Retinal pigment epithelial cell (primary cell): ENCODE measurements at regions not wholly inside any gene's neighbourhood (a gene's known extent, or its start where the extent isn't known, plus 50 kb on each side); places are given as distances from the start of the nearest gene placed in this dataset.
"Not testable (repeated sequence)": the region's sequence is repeated elsewhere in the genome, so short reads cannot be mapped to it uniquely, and the experiment has no call there.

Source experiments
- DNase-seq: peaks from one replicate; pipeline ENCODE4 v3.0.0-alpha.2; 2010; ENCODE audit warnings: low read depth
- H3K4me3 ChIP-seq: 2 replicates; pipeline ENCODE4 v1.5.1; 2011; ENCODE audit warnings: mild to moderate bottlenecking, low read length, control low read depth, moderate library complexity
- CTCF ChIP-seq: conservative IDR thresholded peaks from 2 replicates; pipeline ENCODE4 v1.5.1; 2011; ENCODE audit warnings: low read depth, low read length, control low read depth, inconsistent platforms

- peak overlapping the region; percentile 23 for H3K4me3 ChIP-seq
- peak; percentile 83 for TF ChIP-seq CTCF
- DNase-seq: peak; percentile 34
Observed at GRCh38 chr5:1644810-1645571, 121.2 kb upstream of the LPCAT1 start.

GRCh38 chr5:1644393-1644809 lies 120.6 kb upstream of the LPCAT1 start:
- not testable (repeated sequence) for H3K4me3 ChIP-seq, DNase-seq

GRCh38 chr5:1643651-1644392 lies 120.1 kb upstream of the LPCAT1 start:
- H3K4me3 ChIP-seq: no peak overlapping the region
- TF ChIP-seq CTCF: no peak
- no peak for DNase-seq

GRCh38 chr5:1642621-1643061 lies 118.9 kb upstream of the LPCAT1 start:
- no peak for DNase-seq

GRCh38 chr5:1642221-1642620 lies 118.5 kb upstream of the LPCAT1 start:
- DNase-seq: no peak
- no peak for TF ChIP-seq CTCF
- H3K4me3 ChIP-seq: no peak overlapping the region

More at GRCh38 chr5:1642621-1643061, 118.9 kb upstream of the LPCAT1 start:
- no peak for TF ChIP-seq CTCF
- H3K4me3 ChIP-seq: no peak overlapping the region

- peak; percentile 99 for TF ChIP-seq CTCF
- DNase-seq: peak; percentile 68
- H3K4me3 ChIP-seq: no peak overlapping the region
Observed at GRCh38 chr5:1641560-1642166, 117.9 kb upstream of the LPCAT1 start.

- no peak overlapping the region for H3K4me3 ChIP-seq
- TF ChIP-seq CTCF: no peak
- DNase-seq: no peak
Observed at GRCh38 chr5:1641041-1641440, 117.3 kb upstream of the LPCAT1 start.
